HG03521 (cell line): ENCODE measurements at regions not wholly inside any gene's neighbourhood (a gene's known extent, or its start where the extent isn't known, plus 50 kb on each side); places are given as distances from the start of the nearest gene placed in this dataset.
"Not testable (repeated sequence)": the region's sequence is repeated elsewhere in the genome, so short reads cannot be mapped to it uniquely, and the experiment has no call there.

Source experiments
- ATAC-seq: cut with Tn5 transposase; IDR thresholded peaks from one replicate; pipeline ENCODE4 v1.9.1; 2021; ENCODE audit warnings: mild to moderate bottlenecking, moderate library complexity; ENCODE audit not compliant: unreplicated experiment

DNA sequence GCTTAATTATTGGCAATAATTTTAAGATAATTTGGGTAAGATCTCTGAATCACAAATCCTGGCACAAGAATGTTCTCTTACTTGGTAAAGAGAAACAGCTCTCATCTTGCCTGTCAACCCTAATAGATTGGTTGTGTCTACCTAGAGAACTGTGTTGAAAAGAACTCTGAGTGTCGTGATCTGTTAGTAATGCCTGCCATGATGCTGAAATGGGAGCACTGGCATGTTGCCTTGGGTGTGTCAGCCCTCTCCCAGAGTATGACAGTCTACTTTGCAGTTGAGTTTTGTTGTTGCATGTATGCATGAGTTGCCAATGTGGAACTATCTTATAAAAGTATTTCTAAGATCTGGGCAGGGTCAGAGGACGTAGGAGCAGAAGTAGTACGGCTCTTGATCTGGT, 221.4 kb downstream of the MAF start:
- ATAC-seq = no peak

DNA sequence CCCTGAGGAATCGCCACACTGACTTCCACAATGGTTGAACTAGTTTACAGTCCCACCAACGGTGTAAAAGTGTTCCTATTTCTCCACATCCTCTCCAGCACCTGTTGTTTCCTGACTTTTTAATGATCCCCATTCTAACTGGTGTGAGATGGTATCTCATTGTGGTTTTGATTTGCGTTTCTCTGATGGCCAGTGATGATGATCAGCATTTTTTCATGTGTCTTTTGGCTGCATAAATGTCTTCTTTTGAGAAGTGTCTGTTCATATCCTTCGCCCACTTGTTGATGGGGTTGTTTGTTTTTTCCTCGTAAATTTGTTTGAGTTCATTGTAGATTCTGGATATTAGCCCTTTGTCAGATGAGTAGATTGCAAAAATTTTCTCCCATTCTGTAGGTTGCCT, 223.5 kb downstream of the MAF start:
- not testable (repeated sequence) for ATAC-seq

DNA sequence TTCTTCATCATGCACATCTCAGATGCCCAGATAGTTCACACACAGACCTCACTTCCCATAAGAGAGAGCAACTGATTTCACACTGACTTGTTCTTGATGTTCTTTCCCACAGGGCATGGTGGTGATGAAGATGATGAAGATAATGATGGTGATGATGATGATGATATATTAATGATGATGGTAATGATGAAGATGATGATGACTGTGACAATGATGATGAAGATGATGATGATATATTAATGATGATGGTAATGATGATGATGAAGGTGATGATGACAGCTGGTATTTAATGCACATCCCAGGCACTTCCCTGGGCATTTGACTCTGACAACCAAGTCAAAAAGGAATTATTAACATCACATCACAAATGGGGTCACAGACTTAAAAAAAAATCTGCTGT, 225.2 kb downstream of the MAF start:
- no peak for ATAC-seq

GRCh38 chr16:79372503-79373184, 227.9 kb downstream of the MAF start:
- no peak for ATAC-seq

DNA sequence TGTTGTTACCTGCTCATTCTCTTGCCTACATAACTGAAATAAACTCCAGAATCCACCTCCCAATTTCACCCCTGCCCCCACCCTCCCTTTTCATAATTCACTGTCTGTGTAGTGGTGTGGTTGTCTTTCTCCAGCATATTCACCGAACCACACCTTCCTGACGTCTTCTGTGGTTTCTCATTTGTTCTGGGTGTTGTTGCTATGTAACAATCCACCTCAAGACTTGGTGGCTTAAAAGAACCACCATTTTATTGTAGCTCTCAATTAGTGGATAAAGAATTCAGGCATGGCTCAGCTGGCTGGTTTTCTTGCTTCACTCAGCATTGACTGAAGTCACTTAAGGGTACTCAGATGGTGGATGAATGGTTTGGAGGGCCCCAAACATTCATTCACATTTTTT, 229.8 kb downstream of the MAF start:
- ATAC-seq = no peak

GRCh38 chr16:79369796-79370195, 230.7 kb downstream of the MAF start:
- ATAC-seq = no peak

- ATAC-seq = no peak
Measured at GRCh38 chr16:79367822-79368221, 232.7 kb downstream of the MAF start.

- ATAC-seq = no peak
Measured at GRCh38 chr16:79366635-79367034, 233.9 kb downstream of the MAF start.

GRCh38 chr16:79365702-79366101, 234.8 kb downstream of the MAF start:
- no peak for ATAC-seq

- ATAC-seq = no peak
Measured at GRCh38 chr16:79363484-79363883, 237.1 kb downstream of the MAF start.

DNA sequence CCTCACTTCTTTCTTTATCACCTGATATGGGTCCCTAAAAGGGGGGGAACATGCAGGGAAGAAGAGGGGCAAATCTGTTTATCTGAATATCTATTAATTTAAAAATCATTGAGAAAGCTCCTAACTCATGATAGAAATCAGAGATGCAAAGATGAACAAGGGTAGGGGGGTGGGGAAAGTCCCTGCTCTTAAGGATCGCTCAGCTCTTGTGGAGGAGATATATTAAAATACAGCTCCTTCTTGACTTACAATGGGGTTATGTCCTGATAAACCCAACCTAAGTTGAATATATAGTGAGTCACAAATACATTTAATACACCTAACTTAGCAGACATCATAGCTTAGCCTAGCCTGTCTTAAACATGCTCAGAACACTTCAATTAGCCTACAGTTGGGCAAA, 237.5 kb downstream of the MAF start:
- no peak for ATAC-seq

GRCh38 chr16:79362300-79362970, 238.1 kb downstream of the MAF start:
- no peak for ATAC-seq

DNA sequence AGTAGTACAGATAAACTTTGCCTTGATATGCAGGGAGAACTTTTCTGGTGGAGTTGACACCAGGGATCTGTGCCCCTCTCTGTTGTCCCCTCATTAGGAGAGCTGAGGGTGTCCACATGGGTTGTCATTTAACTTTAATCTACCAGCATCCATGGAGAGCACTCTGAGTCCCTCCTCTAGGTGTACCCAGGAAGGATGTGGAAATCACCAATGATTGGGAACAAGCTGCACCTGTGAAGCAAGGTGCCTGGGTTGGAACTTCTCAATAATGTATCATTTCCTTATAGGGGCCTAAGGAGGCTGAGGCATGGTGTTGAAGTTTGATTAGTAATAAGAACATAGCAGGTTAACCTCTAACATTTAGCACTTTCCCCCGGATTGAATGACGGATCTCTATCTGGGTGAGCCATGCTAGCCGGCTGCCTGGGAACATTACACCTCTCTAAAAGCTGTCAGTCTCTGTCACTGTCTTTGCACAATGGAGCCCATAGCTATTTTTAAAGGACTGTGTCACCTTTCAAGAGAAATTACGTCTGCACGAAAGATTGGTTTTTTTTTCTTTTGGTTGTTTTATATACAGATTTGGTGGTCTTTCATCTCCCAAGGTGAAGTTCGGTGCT, 239.3 kb downstream of the MAF start:
- no peak for ATAC-seq

GRCh38 chr16:79360267-79360666, 240.3 kb downstream of the MAF start:
- no peak for ATAC-seq

DNA sequence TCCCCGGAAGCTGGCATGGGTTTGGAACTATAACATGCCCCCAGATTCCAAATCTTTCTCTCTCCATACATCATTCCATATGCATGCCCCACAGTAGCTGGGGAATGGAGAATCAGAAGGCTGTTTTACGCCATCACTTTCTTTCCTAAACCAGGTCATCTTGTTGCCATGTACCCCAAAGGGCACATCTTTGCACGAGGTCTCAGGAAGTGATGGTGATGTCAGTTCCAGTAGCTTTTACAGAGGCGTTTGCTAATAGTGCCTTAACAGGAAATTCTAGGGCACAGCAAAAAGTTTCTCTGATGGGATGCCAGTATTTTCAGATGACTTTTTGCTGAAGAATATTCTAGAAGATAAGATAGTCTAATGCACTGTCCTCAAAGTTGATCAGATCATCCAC, 241.5 kb downstream of the MAF start:
- no peak for ATAC-seq

DNA sequence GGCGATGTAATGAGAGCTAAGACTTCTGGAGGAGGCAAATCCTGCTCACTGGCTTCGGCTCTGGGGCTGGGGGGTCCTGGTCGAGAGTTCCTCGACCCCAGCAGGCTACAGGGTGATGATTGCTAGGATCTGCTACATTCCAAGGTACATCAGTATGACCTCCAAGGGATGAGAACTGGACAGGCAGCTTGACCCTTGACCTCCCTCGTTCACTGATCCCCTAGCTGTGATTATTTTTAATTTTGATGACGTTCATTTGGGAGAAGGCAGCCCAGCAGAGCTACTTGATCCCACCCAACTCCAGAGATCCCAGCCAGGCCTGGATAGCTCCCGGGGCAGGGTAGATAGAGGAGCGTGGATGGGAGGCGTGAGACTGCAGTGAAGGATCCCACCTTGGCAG, 242.3 kb downstream of the MAF start:
- ATAC-seq = no peak

DNA sequence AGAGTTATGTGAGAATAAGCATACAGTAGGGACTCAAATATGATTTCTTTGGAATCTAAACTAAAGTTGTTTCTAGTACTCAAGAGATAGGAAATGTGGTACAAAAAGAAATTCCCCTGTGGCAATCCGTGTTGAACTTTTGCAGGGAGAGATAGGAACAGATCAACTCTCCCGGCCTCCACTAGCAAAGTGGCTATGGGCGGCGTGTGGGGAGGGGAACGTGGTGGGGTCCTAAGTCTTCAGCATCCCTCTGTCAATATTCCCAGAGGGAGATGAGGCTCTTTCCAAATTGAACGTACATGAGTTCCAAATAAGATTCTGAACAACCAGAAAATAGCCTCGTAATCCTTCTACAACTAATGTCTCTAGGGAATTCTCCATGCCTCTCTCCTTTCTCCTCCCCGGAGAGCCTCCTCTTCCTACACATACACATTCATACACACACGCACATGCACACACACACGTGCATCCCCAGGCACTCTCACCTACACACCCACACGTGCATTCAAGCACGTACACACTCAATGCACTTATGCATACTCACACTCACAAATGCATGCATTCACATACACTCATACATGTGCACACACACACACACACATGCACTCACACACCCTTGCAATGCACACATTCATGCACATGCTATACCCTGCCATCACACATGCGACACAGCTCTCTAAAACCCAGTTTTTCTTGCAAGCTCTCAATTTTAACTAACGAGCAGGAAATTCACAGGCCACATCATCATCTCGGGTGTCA, 244.8 kb downstream of the MAF start:
- ATAC-seq = no peak

DNA sequence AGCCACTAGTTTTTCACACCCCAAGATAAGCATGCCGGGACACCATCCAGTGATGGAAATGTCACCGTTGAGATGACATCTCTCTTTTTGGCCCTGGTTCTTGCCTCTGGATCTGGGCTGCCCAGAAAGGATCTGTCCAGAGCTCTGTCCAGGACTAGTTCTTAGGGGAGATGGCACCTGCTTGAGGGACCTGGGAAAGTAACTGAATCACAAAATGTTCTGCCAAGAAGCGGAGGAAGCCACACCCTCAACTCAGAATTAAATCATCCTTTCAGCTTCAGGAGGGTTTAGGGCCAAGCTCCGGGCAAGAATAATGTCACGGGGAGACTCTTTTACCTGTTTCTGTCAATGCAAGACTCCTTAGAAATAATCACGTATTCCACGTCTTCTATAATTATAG, 248.6 kb downstream of the MAF start:
- no peak for ATAC-seq

GRCh38 chr16:79349803-79350202, 250.7 kb downstream of the MAF start:
- no peak for ATAC-seq

- no peak for ATAC-seq
Measured at GRCh38 chr16:79348521-79349306, 251.8 kb downstream of the MAF start.

- no peak for ATAC-seq
Measured at GRCh38 chr16:79347277-79347676, 253.3 kb downstream of the MAF start.
